Parathyroid adenoma (tissue), 2 donors: ENCODE measurements at regions not wholly inside any gene's neighbourhood (a gene's known extent, or its start where the extent isn't known, plus 50 kb on each side); places are given as distances from the start of the nearest gene placed in this dataset.

ENCODE experiments used
- H2AFZ ChIP-seq: fragments of 300-600 bp; sonication (generic); one replicate; pipeline ENCODE4 v1.7.0; 2017; ENCODE audit warnings: antibody characterized with exemption, mild to moderate bottlenecking
- H3K27ac ChIP-seq: fragments of 300-600 bp; sonication (generic); one replicate; pipeline ENCODE4 v1.7.0; 2017
- H3K27me3 ChIP-seq: fragments of 300-600 bp; sonication (generic); one replicate; pipeline ENCODE4 v1.7.0; 2017; ENCODE audit warnings: low read length; ENCODE audit not compliant: control insufficient read depth, insufficient read depth
- H3K36me3 ChIP-seq: fragments of 300-600 bp; sonication (generic); one replicate; pipeline ENCODE4 v1.7.0; 2017; ENCODE audit warnings: low read length; ENCODE audit not compliant: control insufficient read depth, insufficient read depth
- H3K4me1 ChIP-seq: fragments of 300-600 bp; sonication (generic); one replicate; pipeline ENCODE4 v1.7.0; 2017; ENCODE audit warnings: control low read depth
- H3K4me2 ChIP-seq: fragments of 300-600 bp; sonication (generic); one replicate; pipeline ENCODE4 v1.7.0; 2017; ENCODE audit warnings: low read length
- H3K4me3 ChIP-seq: fragments of 300-600 bp; sonication (generic); one replicate; pipeline ENCODE4 v1.7.0; 2017; ENCODE audit warnings: low read depth, low read length
- H3K79me2 ChIP-seq: fragments of 300-600 bp; sonication (generic); one replicate; pipeline ENCODE4 v1.7.0; 2017; ENCODE audit warnings: control low read depth
- H3K9ac ChIP-seq: fragments of 300-600 bp; sonication (generic); one replicate; pipeline ENCODE4 v1.7.0; 2017; ENCODE audit warnings: mild to moderate bottlenecking
- H3K9me3 ChIP-seq: fragments of 300-600 bp; sonication (generic); one replicate; pipeline ENCODE4 v1.7.0; 2017; ENCODE audit warnings: low read length; ENCODE audit not compliant: control insufficient read depth
- CTCF ChIP-seq: fragments of 300-600 bp; sonication (generic); IDR thresholded peaks from one replicate; pipeline ENCODE4 v1.7.0; 2017; ENCODE audit warnings: antibody characterized with exemption, mild to moderate bottlenecking
- donor health status: primary hyperparathyroidism.

GRCh38 chr4:127249066-127249766, 383.5 kb upstream of the INTU start:
- no peaks in the 10 kb centered on the region for H3K27me3 ChIP-seq
- H3K4me3 ChIP-seq: no peak overlapping the region
- H3K9ac ChIP-seq: no peak overlapping the region
- H3K79me2 ChIP-seq: no peaks in the 10 kb centered on the region
- H3K4me1 ChIP-seq: no peaks in the 10 kb centered on the region
- no peak overlapping the region for H3K4me2 ChIP-seq
- TF ChIP-seq CTCF: no peak
- no peaks in the 10 kb centered on the region for H3K9me3 ChIP-seq
- H3K27ac ChIP-seq: no peak overlapping the region
- no peaks in the 10 kb centered on the region for H3K36me3 ChIP-seq
- H2AFZ ChIP-seq: no peak overlapping the region

DNA sequence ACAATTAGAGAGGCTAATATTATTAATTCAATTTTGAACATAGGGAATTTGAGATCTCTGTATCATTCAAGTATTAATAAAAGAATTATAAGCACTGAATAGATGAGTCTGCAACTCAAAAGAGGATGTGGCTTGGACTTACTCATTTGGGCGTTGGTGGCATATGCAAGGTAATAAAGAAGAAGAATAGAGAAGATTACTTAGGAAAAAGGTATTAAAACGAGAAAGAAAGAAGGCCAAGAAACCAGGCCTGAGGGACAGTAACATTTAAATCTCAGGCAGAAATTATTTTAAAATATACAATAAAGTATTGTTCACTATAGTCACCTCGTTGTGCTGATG, 383.0 kb upstream of the INTU start:
- H3K4me3 ChIP-seq: no peak overlapping the region
- no peaks in the 10 kb centered on the region for H3K36me3 ChIP-seq
- no peaks in the 10 kb centered on the region for H3K27me3 ChIP-seq
- H3K9me3 ChIP-seq: no peaks in the 10 kb centered on the region
- no peak for TF ChIP-seq CTCF
- no peaks in the 10 kb centered on the region for H3K4me1 ChIP-seq
- no peaks in the 10 kb centered on the region for H3K79me2 ChIP-seq
- no peak overlapping the region for H3K9ac ChIP-seq
- no peak overlapping the region for H3K4me2 ChIP-seq
- no peak overlapping the region for H3K27ac ChIP-seq
- H2AFZ ChIP-seq: no peak overlapping the region

DNA sequence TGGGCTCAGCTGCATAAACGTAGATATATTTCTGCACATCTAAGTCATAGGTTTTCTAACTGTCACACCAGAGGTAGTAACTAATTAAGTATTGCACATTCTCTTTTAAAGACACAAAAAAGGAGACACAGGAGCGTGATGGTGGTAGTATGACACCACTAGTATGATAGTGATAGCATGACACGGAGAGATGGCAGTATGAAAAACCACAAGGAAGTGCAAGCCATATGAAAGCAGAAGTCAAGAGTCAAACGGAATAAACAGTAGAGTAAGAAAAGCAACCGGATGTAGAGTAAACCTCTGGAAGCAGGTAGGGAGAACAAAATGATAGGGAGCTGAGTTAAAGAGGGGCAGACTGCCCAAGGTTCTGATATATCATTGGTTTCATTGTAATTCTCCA, 382.2 kb upstream of the INTU start:
- H3K36me3 ChIP-seq: no peaks in the 10 kb centered on the region
- H2AFZ ChIP-seq: no peak overlapping the region
- H3K27ac ChIP-seq: no peak overlapping the region
- H3K4me3 ChIP-seq: no peak overlapping the region
- H3K9ac ChIP-seq: no peak overlapping the region
- H3K4me2 ChIP-seq: no peak overlapping the region
- no peaks in the 10 kb centered on the region for H3K27me3 ChIP-seq
- no peak for TF ChIP-seq CTCF
- no peaks in the 10 kb centered on the region for H3K9me3 ChIP-seq
- H3K79me2 ChIP-seq: no peaks in the 10 kb centered on the region
- H3K4me1 ChIP-seq: no peaks in the 10 kb centered on the region

GRCh38 chr4:127251423-127251822, 381.3 kb upstream of the INTU start:
- Histone ChIP-seq H3K4me3 (no peak overlapping the region), H3K4me1 (no peaks in the 10 kb centered on the region), H3K27me3 (no peaks in the 10 kb centered on the region), H2AFZ (no peak overlapping the region), H3K9me3 (no peaks in the 10 kb centered on the region), H3K36me3 (no peaks in the 10 kb centered on the region), H3K27ac (no peak overlapping the region), H3K79me2 (no peaks in the 10 kb centered on the region), H3K9ac (no peak overlapping the region), H3K4me2 (no peak overlapping the region)
- TF ChIP-seq CTCF: no peak

DNA sequence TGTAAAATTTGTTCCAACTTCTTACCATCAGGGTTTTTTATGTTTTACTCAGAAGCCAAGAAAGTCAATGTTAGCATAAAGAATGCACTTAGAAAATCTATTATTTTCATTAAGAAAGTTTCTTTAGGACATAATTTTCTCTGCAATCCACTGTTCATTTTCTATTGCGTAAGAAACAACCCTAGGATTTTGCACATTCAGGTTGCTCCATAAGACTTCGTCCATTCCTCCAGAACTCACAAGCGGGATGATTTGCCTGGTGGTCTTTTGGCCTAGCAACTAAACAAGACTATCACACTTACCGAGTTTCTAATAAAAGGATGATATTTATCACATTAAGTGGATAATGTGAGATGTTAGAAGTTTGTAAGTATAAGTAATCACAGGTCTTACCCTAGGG, 376.3 kb upstream of the INTU start:
- Histone ChIP-seq H3K9ac (no peak overlapping the region), H3K4me3 (no peak overlapping the region), H3K79me2 (no peaks in the 10 kb centered on the region), H2AFZ (no peak overlapping the region), H3K4me2 (no peak overlapping the region), H3K9me3 (no peaks in the 10 kb centered on the region), H3K4me1 (no peaks in the 10 kb centered on the region), H3K36me3 (no peaks in the 10 kb centered on the region), H3K27me3 (no peaks in the 10 kb centered on the region), H3K27ac (no peak overlapping the region)
- TF ChIP-seq CTCF: no peak
